CD4-positive, alpha-beta memory T cell (primary cell): ENCODE measurements at regions not wholly inside any gene's neighbourhood (a gene's known extent, or its start where the extent isn't known, plus 50 kb on each side); places are given as distances from the start of the nearest gene placed in this dataset.

Experiments
- CTCF ChIA-PET: fragments of 350-600 bp; sonication (Branson Sonifier 250); formaldehyde crosslinking; loops from one replicate; lab custom pipeline; 2021; ENCODE audit warnings: inconsistent platforms; ENCODE audit not compliant: partially characterized antibody; lab: Charles Lee
- POLR2A ChIA-PET: fragments of 350-600 bp; sonication (Branson Sonifier 250); formaldehyde crosslinking; loops from one replicate; lab custom pipeline; 2021; ENCODE audit not compliant: partially characterized antibody; lab: Charles Lee
- DNase-seq, 5 donors: peaks; one replicate each; pipeline versions ENCODE4 v3.0.0 to v3.0.0-alpha.2; 2020 to 2022; ENCODE audit warnings: mixed read lengths in 1 of 5
- H3K27ac ChIP-seq: one replicate; pipeline ENCODE4 v1.7.0; 2013; ENCODE audit warnings: low read depth, low read length
- H3K27me3 ChIP-seq: 2 replicates; pipeline ENCODE4 v1.7.0; 2013; ENCODE audit warnings: mild to moderate bottlenecking, low read length, moderate library complexity; ENCODE audit not compliant: insufficient read depth
- H3K36me3 ChIP-seq: 2 replicates; pipeline ENCODE4 v1.7.0; 2013; ENCODE audit warnings: mild to moderate bottlenecking, low read length, moderate library complexity; ENCODE audit not compliant: insufficient read depth
- H3K4me1 ChIP-seq: 2 replicates; pipeline ENCODE4 v1.7.0; 2013; ENCODE audit warnings: mild to moderate bottlenecking, low read length, moderate library complexity; ENCODE audit not compliant: insufficient read depth
- H3K4me3 ChIP-seq, 2 donors: one replicate each; pipeline ENCODE4 v1.7.0; 2013; ENCODE audit warnings: low read length in 2 of 2, mild to moderate bottlenecking in 1 of 2
- H3K9me3 ChIP-seq, 2 donors: one replicate each; pipeline ENCODE4 v1.7.0; 2013; ENCODE audit warnings: low read length in 2 of 2, control low read depth in 1 of 2; ENCODE audit not compliant: control insufficient read depth in 1 of 2
- H3K27ac Mint-ChIP-seq, 7 donors: one replicate each; pipeline ENCODE4 v1.8.0; 2020 to 2021; ENCODE audit warnings: mixed read lengths in 7 of 7, mild to moderate bottlenecking in 6 of 7, inconsistent platforms in 3 of 7, moderate library complexity in 3 of 7
- H3K27me3 Mint-ChIP-seq, 2 donors: one replicate each; pipeline ENCODE4 v1.8.0; 2020 to 2021; ENCODE audit warnings: mixed read lengths in 2 of 2
- H3K36me3 Mint-ChIP-seq, 2 donors: one replicate each; pipeline ENCODE4 v1.8.0; 2020 to 2021; ENCODE audit warnings: mixed read lengths in 2 of 2, inconsistent platforms in 1 of 2, mild to moderate bottlenecking in 1 of 2
- H3K4me1 Mint-ChIP-seq, 4 donors: one replicate each; pipeline ENCODE4 v1.8.0; 2020 to 2021; ENCODE audit warnings: mixed read lengths in 4 of 4, mild to moderate bottlenecking in 1 of 4
- H3K4me3 Mint-ChIP-seq, 8 donors: one replicate each; pipeline ENCODE4 v1.8.0; 2020 to 2021; ENCODE audit warnings: mixed read lengths in 8 of 8, mild to moderate bottlenecking in 7 of 8, moderate library complexity in 6 of 8, inconsistent platforms in 3 of 8
- H3K9me3 Mint-ChIP-seq, 8 donors: one replicate each; pipeline ENCODE4 v1.8.0; 2020 to 2021; ENCODE audit warnings: mixed read lengths in 8 of 8, mild to moderate bottlenecking in 5 of 8, inconsistent platforms in 3 of 8, moderate library complexity in 1 of 8
- intact Hi-C: fragments of 100-400 bp; cut with micrococcal nuclease; formaldehyde crosslinking; loops from one replicate; pipeline ENCODE4 v1.15.1; 2023

DNA sequence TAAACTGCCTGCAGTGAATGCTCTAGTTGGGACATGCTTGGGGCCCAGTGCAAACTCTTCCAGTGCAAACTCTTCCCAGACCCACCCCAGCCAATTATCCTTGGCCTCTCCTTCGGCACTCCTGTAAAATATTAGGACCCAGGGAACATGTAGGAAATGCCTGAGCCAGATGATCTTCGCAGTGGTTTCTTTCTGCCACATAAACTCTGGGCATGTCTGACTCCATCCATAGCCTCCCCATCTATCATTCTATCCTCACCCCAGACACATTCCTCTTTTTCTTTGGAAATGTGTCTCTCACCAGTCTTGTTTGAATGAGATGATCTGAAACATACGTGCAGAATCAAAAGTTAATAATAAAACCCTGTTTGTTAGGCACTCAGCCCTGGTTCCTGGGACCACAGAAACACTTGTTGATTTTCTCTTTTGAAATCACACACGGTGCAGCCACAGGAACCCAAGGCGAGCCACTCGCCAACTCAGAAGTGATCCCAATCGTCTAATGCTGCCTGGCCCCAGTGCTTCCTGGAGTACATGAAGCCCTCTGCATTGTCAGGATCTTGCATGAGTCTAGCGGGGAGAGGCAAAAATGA, 108.9 kb upstream of the CST7 start:
- Mint-ChIP-seq H3K27ac (no peak overlapping the region), H3K4me1 (no peaks in the 10 kb centered on the region), H3K4me3 (no peak overlapping the region), H3K36me3 (no peaks in the 10 kb centered on the region), H3K9me3 (peaks cover 0 to 8% (median 0%) of the 10 kb centered on the region in 8 donors), H3K27me3 (peaks cover 4% of the 10 kb centered on the region in 2 donors)
- Histone ChIP-seq H3K9me3 (no peaks in the 10 kb centered on the region), H3K27ac (no peak overlapping the region), H3K36me3 (no peaks in the 10 kb centered on the region), H3K4me3 (no peak overlapping the region), H3K4me1 (no peaks in the 10 kb centered on the region), H3K27me3 (no peaks in the 10 kb centered on the region)
- intact Hi-C loops, result no loop called here
- POLR2A ChIA-PET, result no interaction called here
- no peak for DNase-seq
- CTCF ChIA-PET, result no interaction called here

DNA sequence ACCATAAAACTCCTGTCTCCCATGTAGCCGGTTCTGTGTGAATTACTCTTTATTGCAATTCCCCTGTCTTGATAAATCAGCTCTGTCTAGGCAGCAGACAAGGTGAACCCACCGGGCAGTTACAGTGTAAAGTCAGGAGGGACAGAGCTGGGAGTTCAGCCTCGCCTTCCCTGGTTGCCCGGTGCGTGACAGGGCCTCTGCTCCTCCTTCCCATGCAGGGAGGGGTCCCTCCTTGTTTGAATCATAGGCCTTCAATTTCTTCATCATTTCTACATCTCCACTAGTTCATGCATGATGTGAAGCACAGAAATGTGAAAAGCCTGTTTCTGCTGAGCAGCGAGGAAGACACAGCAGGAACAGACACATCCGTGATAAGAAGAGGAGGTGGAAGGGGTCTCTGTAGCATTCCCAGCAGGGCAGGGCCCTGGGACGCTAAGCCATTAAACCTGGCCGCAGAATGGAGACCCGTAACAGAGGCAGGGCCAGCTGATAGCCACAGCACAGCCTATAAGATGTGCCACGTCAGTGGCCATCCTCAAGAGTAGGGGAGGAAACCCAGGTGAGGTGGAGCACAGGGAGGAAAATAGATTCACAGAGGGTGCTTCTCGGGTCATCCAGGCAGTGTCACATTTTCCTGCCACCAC, 106.7 kb upstream of the CST7 start:
- intact Hi-C loops, result no loop called here
- Histone ChIP-seq H3K4me3 (no peak overlapping the region), H3K9me3 (no peaks in the 10 kb centered on the region), H3K27ac (no peak overlapping the region), H3K4me1 (no peaks in the 10 kb centered on the region), H3K27me3 (no peaks in the 10 kb centered on the region), H3K36me3 (no peaks in the 10 kb centered on the region)
- Mint-ChIP-seq H3K27me3 (peaks cover 3 to 4% of the 10 kb centered on the region in 2 donors), H3K4me1 (no peaks in the 10 kb centered on the region), H3K9me3 (peaks cover 0 to 23% (median 13%) of the 10 kb centered on the region in 8 donors), H3K27ac (no peak overlapping the region), H3K4me3 (no peak overlapping the region), H3K36me3 (no peaks in the 10 kb centered on the region)
- CTCF ChIA-PET, result interaction anchor here (1.6 kb wide), 1 partner anchor 13 kb away, joined by 3 read pairs; no protein-coding TSS in a partner anchor
- POLR2A ChIA-PET, result no interaction called here
- DNase-seq, result no peak

DNA sequence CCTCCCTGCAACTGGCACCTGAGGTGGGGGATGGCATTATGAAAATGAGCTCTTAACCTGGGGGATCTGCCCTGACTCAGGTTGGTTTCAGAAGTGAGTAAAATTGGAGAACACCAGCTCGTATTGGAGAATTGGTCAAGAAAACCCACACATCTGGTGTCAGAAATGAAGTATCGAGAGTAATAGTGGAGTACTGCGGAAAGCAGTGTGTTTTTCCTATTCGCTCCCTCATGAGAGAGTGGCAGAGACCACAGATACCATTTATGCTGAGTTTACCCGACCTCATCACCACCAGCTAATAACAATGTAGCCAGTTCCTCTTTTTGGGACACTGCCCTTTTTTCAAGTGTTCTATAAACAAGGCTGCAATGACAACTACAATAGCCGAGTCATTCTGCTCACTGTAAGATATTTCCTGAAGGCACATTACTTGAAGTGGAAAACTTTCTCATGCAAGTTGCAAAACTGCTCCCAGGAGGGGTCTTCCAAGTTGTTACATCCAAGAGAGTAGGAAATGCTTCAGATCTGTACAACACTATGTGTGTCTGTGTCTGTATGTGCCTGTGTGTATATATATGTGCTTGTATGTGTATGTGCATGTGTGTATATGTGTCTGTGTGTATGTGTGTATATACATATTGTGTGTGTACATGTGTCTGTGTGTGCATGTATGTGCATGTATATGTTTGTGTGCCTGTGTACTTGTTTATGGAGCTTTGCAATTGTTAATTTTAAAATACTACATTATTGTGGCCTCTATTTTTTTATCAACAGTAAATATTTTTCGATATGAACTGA, 106.0 kb upstream of the CST7 start:
- Histone ChIP-seq H3K27ac (no peak overlapping the region), H3K36me3 (no peaks in the 10 kb centered on the region), H3K9me3 (no peaks in the 10 kb centered on the region), H3K4me1 (no peaks in the 10 kb centered on the region), H3K27me3 (no peaks in the 10 kb centered on the region), H3K4me3 (no peak overlapping the region)
- no peak overlapping the region for H3K27ac Mint-ChIP-seq
- H3K4me3 Mint-ChIP-seq, result no peak overlapping the region
- intact Hi-C loops, result no loop called here
- CTCF ChIA-PET, result interaction anchor here (1.6 kb wide), 1 partner anchor 12 kb away, joined by 3 read pairs; no protein-coding TSS in a partner anchor
- POLR2A ChIA-PET, result no interaction called here
- no peaks in the 10 kb centered on the region for H3K4me1 Mint-ChIP-seq
- no peaks in the 10 kb centered on the region for H3K36me3 Mint-ChIP-seq
- peaks cover 3 to 4% of the 10 kb centered on the region in 2 donors for H3K27me3 Mint-ChIP-seq
- peaks cover 0 to 30% (median 19%) of the 10 kb centered on the region in 8 donors for H3K9me3 Mint-ChIP-seq
- DNase-seq, result no peak

DNA sequence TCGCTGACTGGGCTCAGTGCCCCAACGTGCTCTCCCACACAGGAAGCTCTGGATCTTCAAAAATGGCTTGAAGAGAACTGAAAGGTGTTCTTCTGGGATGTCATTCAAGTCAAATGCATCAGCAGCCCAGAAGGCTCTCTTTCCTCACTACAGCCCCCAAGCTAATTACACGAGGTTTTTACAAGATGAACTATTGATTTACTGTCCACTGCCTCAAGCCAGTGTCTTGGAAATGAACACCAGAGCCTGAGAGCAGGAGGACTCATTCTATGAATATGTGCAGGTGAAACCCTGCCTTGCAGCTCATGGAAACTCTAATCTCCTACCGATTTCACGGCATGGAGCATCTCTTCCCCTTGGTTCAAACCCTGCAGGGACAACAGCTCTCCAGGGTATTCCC, 98.9 kb upstream of the CST7 start:
- H3K27me3 ChIP-seq, result no peaks in the 10 kb centered on the region
- Mint-ChIP-seq H3K4me3 (no peak overlapping the region), H3K27ac (no peak overlapping the region), H3K36me3 (peaks cover 1 to 5% of the 10 kb centered on the region in 2 donors), H3K4me1 (no peaks in the 10 kb centered on the region), H3K9me3 (peaks cover 4 to 63% (median 45%) of the 10 kb centered on the region in 8 donors), H3K27me3 (peaks cover 9 to 14% of the 10 kb centered on the region in 2 donors)
- POLR2A ChIA-PET, result no interaction called here
- intact Hi-C loops, result no loop called here
- H3K36me3 ChIP-seq, result no peaks in the 10 kb centered on the region
- no peak for DNase-seq
- CTCF ChIA-PET, result no interaction called here
- H3K4me1 ChIP-seq, result no peaks in the 10 kb centered on the region
- no peak overlapping the region for H3K27ac ChIP-seq
- H3K4me3 ChIP-seq, result no peak overlapping the region
- H3K9me3 ChIP-seq, result no peaks in the 10 kb centered on the region

DNA sequence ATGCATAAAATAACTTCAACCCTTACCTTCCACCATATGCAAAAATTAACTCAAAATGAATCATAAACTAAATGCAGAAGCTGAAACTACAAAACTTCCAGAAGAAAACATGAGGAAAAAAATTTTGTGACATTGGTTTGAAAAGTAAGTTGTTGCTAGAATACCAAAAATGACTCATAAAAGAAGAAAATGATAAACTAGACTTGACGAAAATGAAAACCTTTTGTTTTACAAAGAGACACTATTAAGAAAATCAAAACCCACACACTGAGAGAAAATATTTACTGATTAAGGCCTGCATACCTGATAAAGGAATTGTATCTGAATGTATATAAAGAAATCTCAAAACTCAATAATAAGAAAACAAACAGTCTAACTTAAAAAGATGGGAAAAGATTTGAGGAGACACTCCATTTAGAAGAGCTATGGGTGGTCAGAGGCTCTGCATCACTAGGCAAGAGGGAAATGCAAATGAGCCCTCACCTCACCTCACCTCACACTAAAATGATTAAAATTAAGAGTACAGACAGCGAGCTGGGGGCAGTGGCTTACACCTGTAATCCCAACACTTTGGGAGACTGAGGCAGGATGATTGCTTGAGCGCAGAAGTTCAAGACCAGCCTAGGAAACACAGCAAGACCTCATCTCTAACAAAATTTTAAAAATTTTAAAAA, 97.6 kb upstream of the CST7 start:
- peaks cover 9 to 14% of the 10 kb centered on the region in 2 donors for H3K27me3 Mint-ChIP-seq
- CTCF ChIA-PET, result no interaction called here
- intact Hi-C loops, result no loop called here

DNA sequence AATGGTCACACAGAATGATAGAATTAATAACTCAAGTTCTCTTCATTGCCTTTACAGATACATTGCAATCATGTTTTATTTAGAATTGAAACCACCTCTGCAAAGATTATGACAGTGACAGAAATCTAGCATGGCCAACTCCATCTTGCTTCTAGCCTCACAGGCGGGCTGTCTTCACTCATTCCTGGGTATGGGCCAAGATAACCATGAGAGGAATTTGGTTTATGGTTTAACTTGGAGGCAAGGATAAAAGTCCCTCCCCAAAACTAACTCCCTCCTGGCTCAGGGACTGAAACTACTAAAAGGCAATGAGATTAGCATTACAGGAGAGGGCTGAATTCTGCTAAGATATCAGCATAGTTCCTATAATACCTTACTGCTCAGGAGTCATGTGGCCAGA, 95.2 kb upstream of the CST7 start:
- Histone ChIP-seq H3K4me3 (no peak overlapping the region), H3K36me3 (no peaks in the 10 kb centered on the region), H3K27me3 (no peaks in the 10 kb centered on the region), H3K9me3 (no peaks in the 10 kb centered on the region), H3K4me1 (peaks cover under 1% of the 10 kb centered on the region), H3K27ac (no peak overlapping the region)
- Mint-ChIP-seq H3K36me3 (peaks cover 3 to 8% of the 10 kb centered on the region in 2 donors), H3K9me3 (peaks cover 5 to 50% (median 29%) of the 10 kb centered on the region in 8 donors), H3K27me3 (peaks cover 9 to 18% of the 10 kb centered on the region in 2 donors), H3K4me1 (peaks cover 0 to 25% (median 6%) of the 10 kb centered on the region in 4 donors), H3K4me3 (no peak overlapping the region), H3K27ac (no peak overlapping the region)
- intact Hi-C loops, result no loop called here
- ChIA-PET POLR2A (no interaction called here), CTCF (no interaction called here)
- no peak for DNase-seq

More for the DNA sequence above, 97.6 kb upstream of the CST7 start:
- DNase-seq, result no peak
- Histone ChIP-seq H3K27me3 (no peaks in the 10 kb centered on the region), H3K4me1 (no peaks in the 10 kb centered on the region), H3K27ac (no peak overlapping the region), H3K36me3 (no peaks in the 10 kb centered on the region), H3K4me3 (no peak overlapping the region), H3K9me3 (no peaks in the 10 kb centered on the region)
- Mint-ChIP-seq H3K9me3 (peaks cover 4 to 62% (median 39%) of the 10 kb centered on the region in 8 donors), H3K36me3 (peaks cover 3 to 5% of the 10 kb centered on the region in 2 donors), H3K4me3 (no peak overlapping the region), H3K27ac (no peak overlapping the region), H3K4me1 (peaks cover 0 to 6% (median 0%) of the 10 kb centered on the region in 4 donors)
- POLR2A ChIA-PET, result no interaction called here

DNA sequence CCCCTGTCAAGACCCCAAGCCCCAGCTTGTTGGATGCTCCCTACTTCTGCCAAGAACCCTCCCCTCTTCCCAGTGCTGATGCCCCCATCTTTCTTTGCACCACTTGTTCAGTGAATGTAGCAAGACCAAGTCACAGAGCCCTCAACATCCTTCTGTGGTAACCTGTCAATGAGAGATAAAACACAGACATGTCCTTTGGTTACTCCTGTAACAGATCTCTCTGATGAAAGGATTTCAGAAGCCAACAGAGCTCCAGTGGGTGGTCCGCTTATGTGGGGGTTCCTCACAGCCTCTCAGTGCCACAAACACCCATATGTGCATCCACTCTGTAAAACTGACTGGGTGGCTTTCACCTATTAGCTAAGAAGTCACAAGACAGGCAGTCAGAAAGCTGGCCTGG, 93.2 kb upstream of the CST7 start:
- Histone ChIP-seq H3K9me3 (no peaks in the 10 kb centered on the region), H3K4me3 (no peak overlapping the region), H3K27me3 (no peaks in the 10 kb centered on the region), H3K4me1 (peaks cover 5% of the 10 kb centered on the region), H3K27ac (no peak overlapping the region), H3K36me3 (no peaks in the 10 kb centered on the region)
- Mint-ChIP-seq H3K27me3 (peaks cover 11 to 16% of the 10 kb centered on the region in 2 donors), H3K4me1 (peaks cover 2 to 31% (median 11%) of the 10 kb centered on the region in 4 donors), H3K27ac (no peak overlapping the region), H3K36me3 (peaks cover 4 to 8% of the 10 kb centered on the region in 2 donors), H3K4me3 (no peak overlapping the region), H3K9me3 (peaks cover 5 to 47% (median 23%) of the 10 kb centered on the region in 8 donors)
- intact Hi-C loops, result no loop called here
- CTCF ChIA-PET, result interaction anchor here (0.6 to 0.9 kb wide), 2 partner anchors 13 to 172 kb away, joined by 3 read pairs; no protein-coding TSS in a partner anchor
- POLR2A ChIA-PET, result no interaction called here
- DNase-seq, result no peak
